ENCODE measurements at regions not wholly inside any gene's neighbourhood (a gene's known extent, or its start where the extent isn't known, plus 50 kb on each side); places are given as distances from the start of the nearest gene placed in this dataset.

- peak; percentile 50 for DNase-seq (ENCODE audit: low spot score)
These were observed 472.9 kb upstream of the COBL start for GRCh38 chr7:51789489-51789888.

- DNase-seq (ENCODE audit: low spot score) = no peak
These were observed 469.7 kb upstream of the COBL start for GRCh38 chr7:51786284-51786683.

- DNase-seq (ENCODE audit: low spot score) = no peak
These were observed 469.3 kb upstream of the COBL start for GRCh38 chr7:51785876-51786275.

- DNase-seq (ENCODE audit: low spot score) = no peak
These were observed 468.6 kb upstream of the COBL start for GRCh38 chr7:51785171-51785570.

GRCh38 chr7:51783241-51783640 lies 466.6 kb upstream of the COBL start:
- DNase-seq (ENCODE audit: low spot score) = no peak

GRCh38 chr7:51778121-51778520 lies 461.5 kb upstream of the COBL start:
- no peak for DNase-seq (ENCODE audit: low spot score)

GRCh38 chr7:51774178-51774577 lies 457.6 kb upstream of the COBL start:
- no peak for DNase-seq (ENCODE audit: low spot score)

- no peak for DNase-seq (ENCODE audit: low spot score)
These were observed 455.6 kb upstream of the COBL start for GRCh38 chr7:51772190-51772589.

GRCh38 chr7:51764976-51765375 lies 448.4 kb upstream of the COBL start:
- no peak for DNase-seq (ENCODE audit: low spot score)

- DNase-seq (ENCODE audit: low spot score) = no peak
These were observed 443.4 kb upstream of the COBL start for GRCh38 chr7:51759985-51760384.

GRCh38 chr7:51757960-51758359 lies 441.4 kb upstream of the COBL start:
- DNase-seq (ENCODE audit: low spot score) = no peak

GRCh38 chr7:51732951-51733350 lies 416.3 kb upstream of the COBL start:
- peak; percentile 46 for DNase-seq (ENCODE audit: low spot score)

GRCh38 chr7:51732116-51732515 lies 415.5 kb upstream of the COBL start:
- no peak for DNase-seq (ENCODE audit: low spot score)

GRCh38 chr7:51731075-51731474 lies 414.5 kb upstream of the COBL start:
- DNase-seq (ENCODE audit: low spot score) = no peak

GRCh38 chr7:51727441-51727840 lies 410.8 kb upstream of the COBL start:
- DNase-seq (ENCODE audit: low spot score) = no peak

GRCh38 chr7:51706851-51707250 lies 390.2 kb upstream of the COBL start:
- no peak for DNase-seq (ENCODE audit: low spot score)

- no peak for DNase-seq (ENCODE audit: low spot score)
These were observed 389.1 kb upstream of the COBL start for GRCh38 chr7:51705701-51706100.

GRCh38 chr7:51702673-51703072 lies 386.1 kb upstream of the COBL start:
- DNase-seq (ENCODE audit: low spot score) = no peak

- no peak for DNase-seq (ENCODE audit: low spot score)
These were observed 385.3 kb upstream of the COBL start for GRCh38 chr7:51701935-51702334.

GRCh38 chr7:51700593-51701215 lies 384.1 kb upstream of the COBL start:
- DNase-seq (ENCODE audit: low spot score) = no peak

GRCh38 chr7:51693258-51693657 lies 376.6 kb upstream of the COBL start:
- DNase-seq (ENCODE audit: low spot score) = no peak

- no peak for DNase-seq (ENCODE audit: low spot score)
These were observed 372.9 kb upstream of the COBL start for GRCh38 chr7:51689547-51689946.

- no peak for DNase-seq (ENCODE audit: low spot score)
These were observed 369.2 kb upstream of the COBL start for GRCh38 chr7:51685794-51686193.

GRCh38 chr7:51680594-51681399 lies 364.2 kb upstream of the COBL start:
- peak; percentile 54 for DNase-seq (ENCODE audit: low spot score)

All from D341Med (cell line).